HG03025 (cell line): ENCODE measurements at regions not wholly inside any gene's neighbourhood (a gene's known extent, or its start where the extent isn't known, plus 50 kb on each side); places are given as distances from the start of the nearest gene placed in this dataset.

Experiments
- ATAC-seq: cut with Tn5 transposase; IDR thresholded peaks from one replicate; pipeline ENCODE4 v1.9.1; 2021; ENCODE audit warnings: mild to moderate bottlenecking, moderate library complexity; ENCODE audit not compliant: unreplicated experiment, low FRiP score

- no peak for ATAC-seq
These were observed 59.9 kb upstream of the IL2 start for GRCh38 chr4:122516376-122516775.

DNA sequence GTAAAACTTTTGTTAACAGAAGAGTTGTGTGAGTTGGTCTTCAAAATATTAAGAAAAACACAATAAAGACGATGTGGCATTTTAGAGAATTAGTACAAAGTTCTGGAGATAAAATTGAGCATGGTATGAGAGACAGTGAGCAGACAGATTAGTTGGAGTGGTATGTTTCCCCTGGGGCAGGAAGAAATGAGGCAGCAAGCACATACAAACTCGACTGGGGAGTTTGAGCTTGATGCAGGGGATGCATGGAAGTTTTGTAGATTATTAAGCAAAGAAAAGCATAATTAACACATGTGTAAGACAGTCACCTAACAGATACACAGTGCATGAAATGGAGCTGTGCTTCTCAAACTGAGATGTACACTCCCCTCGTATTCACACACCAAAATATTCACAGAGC, 58.1 kb upstream of the IL2 start:
- no peak for ATAC-seq

DNA sequence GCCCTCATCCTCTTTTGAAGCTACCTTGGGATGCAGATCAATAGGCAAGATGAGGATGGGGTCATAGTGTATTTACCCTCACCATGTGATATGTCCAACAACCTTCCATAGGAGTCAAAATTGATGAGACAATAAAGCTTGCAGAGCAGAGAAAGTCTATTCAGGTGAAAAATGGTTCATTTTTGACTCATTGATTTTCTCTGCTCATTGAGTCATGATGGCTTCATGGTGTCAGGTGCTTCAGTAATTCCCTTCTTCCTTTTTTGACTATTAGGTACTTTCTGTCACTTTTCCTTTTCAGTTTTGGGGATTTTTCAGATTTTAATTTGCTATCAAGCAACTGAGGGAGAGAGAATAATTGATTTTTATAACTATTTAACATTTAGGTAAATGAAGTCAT, 55.9 kb upstream of the IL2 start:
- no peak for ATAC-seq

DNA sequence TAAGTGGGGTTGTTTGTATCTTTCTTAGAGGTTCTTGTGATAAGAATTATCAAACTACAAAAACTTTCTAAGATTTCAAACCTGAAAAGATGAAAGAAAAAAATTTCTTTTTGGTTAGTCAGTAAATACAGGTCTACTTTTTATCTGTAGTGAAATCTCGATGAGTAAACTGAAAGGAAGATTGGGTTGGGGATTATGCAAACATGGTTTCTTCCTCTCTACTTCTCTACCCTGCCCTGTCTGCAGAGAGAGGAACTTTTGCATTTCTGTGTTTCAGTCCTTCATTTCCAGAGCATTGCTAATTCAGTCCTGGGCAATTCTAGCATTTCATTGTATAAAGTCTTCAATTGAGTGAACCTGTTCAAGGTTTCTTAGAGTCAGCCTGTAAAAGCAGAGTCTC, 51.6 kb upstream of the IL2 start:
- ATAC-seq, result peak; percentile 84
